ENCODE measurements at regions not wholly inside any gene's neighbourhood (a gene's known extent, or its start where the extent isn't known, plus 50 kb on each side); places are given as distances from the start of the nearest gene placed in this dataset.

- Histone ChIP-seq H3K23ac (ENCODE audit: insufficient read length) (no peak overlapping the region), H2AFZ (ENCODE audit: low read length) (no peak overlapping the region), H3K4me1 (replicated peaks in 1 of 4; ENCODE audit: control insufficient read depth in 3 of 4, insufficient read depth in 4 of 4, low read length in 3 of 4) (peaks cover 0 to 12% (median 2%) of the 10 kb centered on the region in 4 experiments; a peak in 3 of 7 replicates), H3K18ac (ENCODE audit: extremely low read depth, low read length) (no peak overlapping the region), H3K79me1 (ENCODE audit: low read depth, low read length) (no peaks in the 10 kb centered on the region), H3K79me2 (ENCODE audit: control insufficient read depth in 1 of 2, insufficient read depth in 2 of 2, low read length in 2 of 2) (no peaks in the 10 kb centered on the region), H3K56ac (replicated peaks; ENCODE audit: insufficient read length, low read depth, low read length) (no peak overlapping the region), H2BK5ac (ENCODE audit: low read depth, low read length) (no peak overlapping the region), H3K4me2 (ENCODE audit: insufficient read depth in 1 of 2, low read depth in 2 of 2, low read length in 2 of 2) (peak overlapping the region in 1 of 2 experiments; percentile 37; a peak in 2 of 4 replicates), H3K4me3 (ENCODE audit: extremely low read depth in 1 of 4, insufficient read depth in 2 of 4, low read depth in 3 of 4, low read length in 4 of 4) (0 out of 8 replicates have a peak overlapping the region, but pooled peaks of 1 of the 4 experiments have one; percentile 12), H4K5ac (ENCODE audit: insufficient read length, low read depth, low read length) (no peak overlapping the region), H3K27ac (ENCODE audit: low read depth, low read length) (no peak overlapping the region), H3K23me2 (ENCODE audit: low read depth, low read length) (no peaks in the 10 kb centered on the region), H2BK15ac (ENCODE audit: low read length) (no peak overlapping the region), H2BK12ac (ENCODE audit: low read depth, low read length) (no peak overlapping the region), H3K4ac (replicated peaks; ENCODE audit: insufficient read length, low read depth, low read length) (no peak overlapping the region), H4K91ac (replicated peaks; ENCODE audit: insufficient read length, low read length) (no peak overlapping the region), H3K27me3 (replicated peaks in 1 of 4; ENCODE audit: control insufficient read depth in 3 of 4, extremely low read depth in 1 of 4, insufficient read depth in 3 of 4, low read length in 3 of 4) (no peaks in the 10 kb centered on the region), H3K9ac (replicated peaks in 1 of 4; ENCODE audit: extremely low read depth in 1 of 4, low read depth in 3 of 4, low read length in 3 of 4) (no peak overlapping the region), H2BK120ac (replicated peaks; ENCODE audit: low read depth, low read length) (no peak overlapping the region), H3K9me3 (ENCODE audit: insufficient read depth in 2 of 2, low read depth in 1 of 2, low read length in 1 of 2) (peaks cover 0 to 4% of the 10 kb centered on the region in 2 experiments; a peak in 1 of 4 replicates), H4K8ac (ENCODE audit: extremely low read depth, insufficient read depth, low read length) (no peak overlapping the region), H3K36me3 (ENCODE audit: control insufficient read depth in 2 of 4, insufficient read depth in 4 of 4, low read length in 3 of 4) (peaks cover 0 to 3% (median 0%) of the 10 kb centered on the region in 4 experiments; a peak in 3 of 8 replicates), H2AK5ac (ENCODE audit: low read depth, low read length) (no peak overlapping the region), H2BK20ac (ENCODE audit: low read length) (no peak overlapping the region), H4K20me1 (replicated peaks in 1 of 2; ENCODE audit: control insufficient read depth in 1 of 2, insufficient read depth in 2 of 2, low read length in 2 of 2) (no peaks in the 10 kb centered on the region), H3K14ac (ENCODE audit: insufficient read length) (no peak overlapping the region)
- ChIA-PET POLR2A (ENCODE audit: partially characterized antibody) (no interaction called here), CTCF (ENCODE audit: partially characterized antibody) (no interaction called here)
- WGBS, 2 experiments (ENCODE audit: extremely low coverage in 1 of 2, insufficient coverage in 1 of 2, insufficient read length in 1 of 2, insufficient replicate concordance in 2 of 2, low coverage in 1 of 2, low lambda C conversion rate in 2 of 2, missing lambda C conversion rate in 1 of 2) = 17% methylated on average over 10 of the region's 10 CpGs; no CpG with 5 or more reads in 1 of the 2 experiments
- TF ChIP-seq GABPA (IDR thresholded peaks at IDR 0.05; ENCODE audit: borderline replicate concordance, insufficient read depth, low read length) (no peak), RAD21 (IDR thresholded peaks at IDR 0.05 in 1 of 2, conservative IDR thresholded peaks at IDR 0.05 in 1 of 2; ENCODE audit: low read depth in 2 of 2, low read length in 2 of 2) (peak in 1 of 2 experiments; percentile 20; a peak in 1 of 4 replicates), NANOG (IDR thresholded peaks at IDR 0.05; ENCODE audit: insufficient read depth, low read depth, low read length, poor library complexity, severe bottlenecking) (peak; percentile 35), MAX (IDR thresholded peaks at IDR 0.05) (0 out of 2 replicates have a peak, but pooled peaks have one; percentile 41), ASH2L (IDR thresholded peaks at IDR 0.05; ENCODE audit: low read length) (peak; percentile 32)
- peak; percentile 33 to 46 for DNase-seq (ENCODE audit: low read depth in 1 of 2, low spot score in 2 of 2)
- FAIRE-seq = peak; percentile 84
Measured at GRCh38 chrX:94492541-94492940, 818.5 kb downstream of the FAM133A start.

All from H1 (cell line).